ENCODE measurements at regions not wholly inside any gene's neighbourhood (a gene's known extent, or its start where the extent isn't known, plus 50 kb on each side); places are given as distances from the start of the nearest gene placed in this dataset.

DNA sequence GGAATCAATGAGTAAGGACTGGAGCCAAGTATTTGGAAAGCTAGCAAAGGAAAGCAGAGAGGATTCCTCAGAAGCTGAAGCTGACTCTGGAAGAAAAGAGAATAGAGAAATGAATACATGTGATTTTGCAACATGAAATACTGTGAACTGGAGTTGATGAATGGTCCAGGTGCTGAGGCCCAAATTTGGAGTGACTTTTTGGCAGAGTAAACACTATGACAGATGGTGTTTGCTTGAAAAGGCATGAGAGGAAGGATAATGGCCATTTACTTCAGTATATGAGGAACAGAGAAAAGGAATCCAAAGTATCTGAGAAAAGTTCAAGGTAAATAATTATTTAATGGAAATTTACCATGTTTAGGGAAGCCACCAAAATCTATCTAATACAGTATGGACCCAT lies 236.7 kb downstream of the SLITRK2 start (continued):
- TF ChIP-seq POLR2AphosphoS5 (IDR thresholded peaks at IDR 0.05; ENCODE audit: low read length), result no peak
- no peak for TF ChIP-seq SMC3 (IDR thresholded peaks at IDR 0.05; ENCODE audit: borderline replicate concordance, low read length)
- no peak for TF ChIP-seq SIN3A (IDR thresholded peaks at IDR 0.05; ENCODE audit: low read depth, low read length)
- TF ChIP-seq, protein P1, sequence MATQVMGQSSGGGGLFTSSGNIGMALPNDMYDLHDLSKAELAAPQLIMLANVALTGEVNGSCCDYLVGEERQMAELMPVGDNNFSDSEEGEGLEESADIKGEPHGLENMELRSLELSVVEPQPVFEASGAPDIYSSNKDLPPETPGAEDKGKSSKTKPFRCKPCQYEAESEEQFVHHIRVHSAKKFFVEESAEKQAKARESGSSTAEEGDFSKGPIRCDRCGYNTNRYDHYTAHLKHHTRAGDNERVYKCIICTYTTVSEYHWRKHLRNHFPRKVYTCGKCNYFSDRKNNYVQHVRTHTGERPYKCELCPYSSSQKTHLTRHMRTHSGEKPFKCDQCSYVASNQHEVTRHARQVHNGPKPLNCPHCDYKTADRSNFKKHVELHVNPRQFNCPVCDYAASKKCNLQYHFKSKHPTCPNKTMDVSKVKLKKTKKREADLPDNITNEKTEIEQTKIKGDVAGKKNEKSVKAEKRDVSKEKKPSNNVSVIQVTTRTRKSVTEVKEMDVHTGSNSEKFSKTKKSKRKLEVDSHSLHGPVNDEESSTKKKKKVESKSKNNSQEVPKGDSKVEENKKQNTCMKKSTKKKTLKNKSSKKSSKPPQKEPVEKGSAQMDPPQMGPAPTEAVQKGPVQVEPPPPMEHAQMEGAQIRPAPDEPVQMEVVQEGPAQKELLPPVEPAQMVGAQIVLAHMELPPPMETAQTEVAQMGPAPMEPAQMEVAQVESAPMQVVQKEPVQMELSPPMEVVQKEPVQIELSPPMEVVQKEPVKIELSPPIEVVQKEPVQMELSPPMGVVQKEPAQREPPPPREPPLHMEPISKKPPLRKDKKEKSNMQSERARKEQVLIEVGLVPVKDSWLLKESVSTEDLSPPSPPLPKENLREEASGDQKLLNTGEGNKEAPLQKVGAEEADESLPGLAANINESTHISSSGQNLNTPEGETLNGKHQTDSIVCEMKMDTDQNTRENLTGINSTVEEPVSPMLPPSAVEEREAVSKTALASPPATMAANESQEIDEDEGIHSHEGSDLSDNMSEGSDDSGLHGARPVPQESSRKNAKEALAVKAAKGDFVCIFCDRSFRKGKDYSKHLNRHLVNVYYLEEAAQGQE (IDR thresholded peaks at IDR 0.05; ENCODE audit: low read depth, low read length), result no peak
- TF ChIP-seq TARDBP (IDR thresholded peaks at IDR 0.05; ENCODE audit: borderline replicate concordance), result no peak

DNA sequence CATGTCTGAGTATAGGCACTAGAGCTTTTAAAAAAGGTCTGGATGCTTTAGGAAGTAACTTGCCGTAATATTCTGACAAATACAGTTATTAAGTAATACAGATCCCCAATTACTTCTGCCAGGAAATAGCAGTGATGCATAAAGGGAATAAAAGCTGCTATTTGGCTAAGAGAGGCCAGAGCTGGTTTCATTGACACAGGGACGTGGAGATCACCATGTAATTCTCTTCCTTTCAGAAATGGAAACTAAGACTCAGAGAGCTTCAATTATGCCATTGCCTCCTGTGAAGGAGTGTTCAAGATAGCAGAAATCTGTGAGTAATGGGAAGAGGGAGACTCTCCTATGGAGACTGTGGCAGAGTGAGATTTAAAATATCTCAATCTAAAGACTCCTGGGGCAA lies 238.1 kb downstream of the SLITRK2 start:
- ChIA-PET CTCF (no interaction called here), POLR2A (no interaction called here), RAD21 (ENCODE audit: unreplicated experiment) (no interaction called here), SMC1A (ENCODE audit: uncharacterized antibody, unreplicated experiment) (no interaction called here)
- DNase-seq (ENCODE audit: low read depth, low spot score) (no peak), ATAC-seq (no peak), FAIRE-seq (no peak)
- Histone ChIP-seq H3K4me1 (ENCODE audit: control insufficient read depth, insufficient read depth, low read length) (no peaks in the 10 kb centered on the region), H4K20me1 (ENCODE audit: control insufficient read depth, insufficient read depth) (no peaks in the 10 kb centered on the region), H3K4me2 (ENCODE audit: control insufficient read depth, insufficient read depth) (no peak overlapping the region), H3K79me2 (ENCODE audit: control insufficient read depth, insufficient read depth, low read length) (no peaks in the 10 kb centered on the region), H3K36me3 (ENCODE audit: control insufficient read depth in 2 of 2, insufficient read depth in 2 of 2, low read length in 1 of 2) (no peaks in the 10 kb centered on the region), H3K27ac (ENCODE audit: control insufficient read depth, insufficient read depth) (no peak overlapping the region), H2AFZ (ENCODE audit: control insufficient read depth, low read depth, low read length) (no peak overlapping the region), H3K27me3 (replicated peaks in 1 of 2; ENCODE audit: control insufficient read depth in 2 of 2, insufficient read depth in 2 of 2, low read length in 1 of 2) (no peaks in the 10 kb centered on the region), H3K9me3 (replicated peaks; ENCODE audit: control insufficient read depth, insufficient read depth, low read length) (no peaks in the 10 kb centered on the region), H3K4me3 (no peak overlapping the region), H3K9ac (ENCODE audit: control insufficient read depth, insufficient read depth, low read length) (no peak overlapping the region)
- intact Hi-C loops (cut with micrococcal nuclease; ENCODE audit: unreplicated experiment) (no loop called here), in situ Hi-C loops (cut with MboI) (loop anchor here (25.0 kb wide), 1 partner anchor 93 kb away; no protein-coding TSS in a partner anchor)
- no TSS peak for BruUV-seq (replicated peaks)
- WGBS (ENCODE audit: insufficient coverage, insufficient replicate concordance, low lambda C conversion rate, missing lambda C conversion rate), result 0% methylated on average over 2 of the region's 2 CpGs
- TF ChIP-seq EP300 (IDR thresholded peaks at IDR 0.05; ENCODE audit: borderline replicate concordance in 1 of 2, control insufficient read depth in 1 of 2, low read depth in 2 of 2, low read length in 2 of 2), result no peak
- no peak for TF ChIP-seq BMI1 (IDR thresholded peaks at IDR 0.05; ENCODE audit: borderline replicate concordance)
- TF ChIP-seq, protein P2, sequence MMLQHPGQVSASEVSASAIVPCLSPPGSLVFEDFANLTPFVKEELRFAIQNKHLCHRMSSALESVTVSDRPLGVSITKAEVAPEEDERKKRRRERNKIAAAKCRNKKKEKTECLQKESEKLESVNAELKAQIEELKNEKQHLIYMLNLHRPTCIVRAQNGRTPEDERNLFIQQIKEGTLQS (IDR thresholded peaks at IDR 0.05; ENCODE audit: borderline replicate concordance, extremely low read depth, low read depth, low read length), result no peak
- TF ChIP-seq, protein P3, sequence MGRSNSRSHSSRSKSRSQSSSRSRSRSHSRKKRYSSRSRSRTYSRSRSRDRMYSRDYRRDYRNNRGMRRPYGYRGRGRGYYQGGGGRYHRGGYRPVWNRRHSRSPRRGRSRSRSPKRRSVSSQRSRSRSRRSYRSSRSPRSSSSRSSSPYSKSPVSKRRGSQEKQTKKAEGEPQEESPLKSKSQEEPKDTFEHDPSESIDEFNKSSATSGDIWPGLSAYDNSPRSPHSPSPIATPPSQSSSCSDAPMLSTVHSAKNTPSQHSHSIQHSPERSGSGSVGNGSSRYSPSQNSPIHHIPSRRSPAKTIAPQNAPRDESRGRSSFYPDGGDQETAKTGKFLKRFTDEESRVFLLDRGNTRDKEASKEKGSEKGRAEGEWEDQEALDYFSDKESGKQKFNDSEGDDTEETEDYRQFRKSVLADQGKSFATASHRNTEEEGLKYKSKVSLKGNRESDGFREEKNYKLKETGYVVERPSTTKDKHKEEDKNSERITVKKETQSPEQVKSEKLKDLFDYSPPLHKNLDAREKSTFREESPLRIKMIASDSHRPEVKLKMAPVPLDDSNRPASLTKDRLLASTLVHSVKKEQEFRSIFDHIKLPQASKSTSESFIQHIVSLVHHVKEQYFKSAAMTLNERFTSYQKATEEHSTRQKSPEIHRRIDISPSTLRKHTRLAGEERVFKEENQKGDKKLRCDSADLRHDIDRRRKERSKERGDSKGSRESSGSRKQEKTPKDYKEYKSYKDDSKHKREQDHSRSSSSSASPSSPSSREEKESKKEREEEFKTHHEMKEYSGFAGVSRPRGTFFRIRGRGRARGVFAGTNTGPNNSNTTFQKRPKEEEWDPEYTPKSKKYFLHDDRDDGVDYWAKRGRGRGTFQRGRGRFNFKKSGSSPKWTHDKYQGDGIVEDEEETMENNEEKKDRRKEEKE (IDR thresholded peaks at IDR 0.05), result no peak
- TF ChIP-seq ZNF622 (IDR thresholded peaks at IDR 0.05), result no peak
- TF ChIP-seq CBX5 (IDR thresholded peaks at IDR 0.05; ENCODE audit: low read depth), result no peak
- no peak for TF ChIP-seq CREM (IDR thresholded peaks at IDR 0.05; ENCODE audit: low read depth)
- TF ChIP-seq RELA (IDR thresholded peaks at IDR 0.05; ENCODE audit: borderline replicate concordance, partially characterized antibody), result no peak
